Hematopoietic multipotent progenitor cell treated with erythropoietin and hydrocortisone succinate and interleukin-3 and kit ligand, for 4 days (in vitro differentiated cells): ENCODE measurements at regions not wholly inside any gene's neighbourhood (a gene's known extent, or its start where the extent isn't known, plus 50 kb on each side); places are given as distances from the start of the nearest gene placed in this dataset.
"Not testable (repeated sequence)": the region's sequence is repeated elsewhere in the genome, so short reads cannot be mapped to it uniquely, and the experiment has no call there.

ENCODE experiments used
- DNase-seq: peaks from one replicate; pipeline ENCODE4 v3.0.0-alpha.2; 2015

DNA sequence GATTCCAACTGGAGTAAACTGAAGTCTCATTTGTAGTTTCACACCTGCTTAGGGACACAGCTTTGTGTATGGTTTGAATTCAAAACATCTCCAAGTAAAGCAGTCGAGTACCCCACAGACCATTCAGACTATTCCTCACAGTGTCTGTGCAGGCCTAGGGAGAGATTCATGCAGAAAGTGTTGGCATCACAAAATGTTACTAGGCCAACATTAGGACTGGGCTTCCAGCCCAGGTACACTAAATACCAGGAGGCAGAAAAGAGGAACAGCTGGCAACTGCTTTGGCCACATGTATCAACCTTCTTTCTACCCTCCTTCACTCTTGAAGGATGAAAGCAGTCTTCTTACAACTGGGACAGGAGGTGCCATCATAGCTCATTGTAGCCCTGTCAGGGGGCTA, 270.4 kb upstream of the TMEFF2 start:
- DNase-seq = no peak

DNA sequence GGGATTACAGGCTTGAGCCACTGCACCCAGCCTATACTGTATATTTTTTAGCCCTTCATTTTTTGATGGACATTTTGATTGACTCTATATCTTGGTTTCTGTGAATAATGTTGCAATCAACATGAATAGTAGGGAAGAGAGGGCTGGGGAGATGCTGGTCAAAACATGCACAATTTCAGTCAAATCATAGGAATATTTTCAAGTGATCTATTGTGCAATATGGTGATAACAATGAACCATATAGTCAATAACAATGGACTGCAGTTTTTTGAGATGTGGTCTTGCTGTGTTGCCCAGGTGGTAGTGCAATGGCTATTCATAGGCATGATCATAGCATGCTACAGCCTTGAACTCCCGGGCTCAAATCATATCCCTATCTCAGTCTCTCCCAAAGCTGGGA, 264.7 kb upstream of the TMEFF2 start:
- no peak for DNase-seq

DNA sequence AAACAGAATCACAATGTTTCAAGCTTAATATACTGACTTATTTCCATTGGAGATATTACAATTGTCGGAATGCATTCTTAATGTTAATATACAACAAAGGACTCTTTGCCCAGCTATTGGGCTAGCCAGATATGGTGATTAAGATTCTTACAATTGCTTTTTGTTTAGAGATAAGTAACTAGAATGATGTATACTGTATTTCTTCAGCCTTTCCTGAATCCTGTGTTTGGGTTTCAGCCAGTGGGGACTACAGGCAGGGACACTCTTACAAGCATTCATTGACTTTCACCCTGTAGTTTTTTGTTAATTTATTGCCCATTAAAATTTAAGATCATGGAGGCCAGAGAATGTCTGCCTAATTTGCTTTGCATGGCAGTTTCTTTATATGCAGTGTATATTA, 254.1 kb upstream of the TMEFF2 start:
- no peak for DNase-seq

GRCh38 chr2:192444286-192444838, 249.6 kb upstream of the TMEFF2 start:
- DNase-seq = no peak

- DNase-seq = no peak
Measured at GRCh38 chr2:192443831-192444230, 249.1 kb upstream of the TMEFF2 start.

DNA sequence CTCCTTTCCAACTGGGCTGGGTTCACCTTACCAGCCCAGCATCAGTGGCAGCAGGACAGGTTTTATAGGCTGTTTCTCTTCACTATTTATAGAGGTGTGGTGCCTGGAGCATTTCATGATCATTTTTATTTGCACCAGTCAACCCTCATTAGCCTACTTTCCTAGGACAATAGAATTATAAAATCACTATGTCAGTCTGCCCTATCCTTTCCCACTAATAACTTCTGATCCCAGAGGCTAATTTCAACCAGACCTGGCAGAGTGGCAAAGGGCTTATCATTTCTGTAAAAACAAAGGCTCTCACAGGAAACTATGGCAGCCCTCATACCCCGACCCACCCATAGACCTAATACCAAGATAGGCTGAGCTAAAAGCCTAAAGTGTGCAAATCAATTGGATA, 243.5 kb upstream of the TMEFF2 start:
- no peak for DNase-seq

- DNase-seq = no peak
Measured at GRCh38 chr2:192437653-192438052, 242.9 kb upstream of the TMEFF2 start.

DNA sequence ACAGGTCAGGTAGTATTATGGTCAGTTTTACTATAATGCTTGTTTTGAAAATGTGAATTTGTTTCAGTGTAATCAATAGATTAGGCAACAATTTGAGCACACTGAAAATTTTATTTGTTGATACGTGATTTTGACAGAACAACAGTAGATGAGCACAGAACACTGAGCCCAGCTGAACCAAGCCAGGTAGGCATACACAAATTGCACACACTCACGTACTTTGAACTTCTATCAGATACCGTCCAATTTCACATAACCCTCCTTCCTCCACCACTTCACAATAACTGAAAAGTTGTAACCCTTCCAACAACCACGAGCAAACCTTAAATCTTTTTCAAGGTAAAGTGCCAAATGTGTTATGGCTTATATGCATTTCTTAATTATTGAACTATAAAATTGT, 229.5 kb upstream of the TMEFF2 start:
- no peak for DNase-seq

GRCh38 chr2:192419786-192420185, 225.1 kb upstream of the TMEFF2 start:
- DNase-seq = no peak

- no peak for DNase-seq
Measured at GRCh38 chr2:192416060-192416459, 221.3 kb upstream of the TMEFF2 start.

GRCh38 chr2:192414794-192415193, 220.1 kb upstream of the TMEFF2 start:
- DNase-seq = no peak

DNA sequence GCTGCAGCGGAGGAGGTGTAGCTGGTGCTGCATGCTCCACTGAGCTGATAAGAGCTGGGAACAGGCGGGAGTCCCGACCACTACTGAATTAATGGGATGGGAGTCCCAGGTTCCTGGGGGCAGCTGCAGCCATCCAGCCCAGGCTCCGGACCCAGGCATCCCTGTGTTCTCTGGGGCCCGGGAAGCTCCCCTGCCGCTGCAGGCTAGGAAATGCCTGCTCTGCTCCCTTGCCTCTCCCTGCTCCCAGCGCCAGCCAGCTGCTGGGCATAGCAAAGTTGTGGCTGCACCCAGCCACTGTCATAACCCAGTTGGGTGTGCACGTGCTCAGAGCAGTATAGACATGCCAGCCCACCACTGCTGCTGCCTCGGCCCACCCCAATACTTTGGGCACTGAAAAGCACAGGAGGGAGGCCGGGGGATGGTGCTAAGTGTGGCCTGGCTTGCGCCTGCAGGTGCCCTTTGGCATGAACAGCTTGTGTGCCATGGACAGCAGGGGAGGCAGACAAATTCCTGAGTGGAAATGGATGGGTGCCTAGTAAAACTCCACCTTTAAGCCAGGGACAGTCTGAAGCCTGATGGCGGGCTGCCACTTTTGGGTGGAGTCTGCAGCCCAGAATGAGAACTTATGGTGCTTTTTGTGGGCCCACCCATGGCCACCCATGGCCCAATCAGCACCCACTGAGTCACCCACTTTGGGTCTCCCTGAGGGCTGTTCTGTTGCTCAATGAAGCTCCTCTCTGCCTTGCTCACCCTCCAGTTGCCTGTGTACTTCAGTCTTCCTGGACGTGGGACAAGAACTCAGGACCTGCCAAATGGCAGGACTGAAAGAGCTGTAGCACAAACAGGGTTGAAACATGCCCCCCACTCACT, 219.3 kb upstream of the TMEFF2 start:
- DNase-seq = no peak

GRCh38 chr2:192412866-192413265, 218.1 kb upstream of the TMEFF2 start:
- not testable (repeated sequence) for DNase-seq

DNA sequence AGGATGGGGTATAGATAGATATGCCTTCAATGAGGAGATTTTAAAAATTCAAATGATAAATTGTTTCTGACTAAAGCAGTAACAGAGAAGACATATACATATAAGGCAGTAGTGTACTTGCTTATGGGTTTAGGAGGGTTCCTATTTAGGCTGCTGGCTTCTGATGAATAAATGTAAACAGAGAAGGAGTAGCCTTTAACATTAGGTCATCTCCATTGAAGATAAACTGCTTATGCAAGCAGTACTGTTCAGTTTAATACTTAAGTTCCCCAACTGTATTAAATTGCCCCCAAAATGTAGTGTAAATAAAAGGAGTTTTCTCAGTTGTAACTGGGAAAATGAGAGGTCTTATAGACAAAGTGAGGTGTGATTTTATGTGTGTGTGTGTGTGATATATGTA, 217.7 kb upstream of the TMEFF2 start:
- no peak for DNase-seq

DNA sequence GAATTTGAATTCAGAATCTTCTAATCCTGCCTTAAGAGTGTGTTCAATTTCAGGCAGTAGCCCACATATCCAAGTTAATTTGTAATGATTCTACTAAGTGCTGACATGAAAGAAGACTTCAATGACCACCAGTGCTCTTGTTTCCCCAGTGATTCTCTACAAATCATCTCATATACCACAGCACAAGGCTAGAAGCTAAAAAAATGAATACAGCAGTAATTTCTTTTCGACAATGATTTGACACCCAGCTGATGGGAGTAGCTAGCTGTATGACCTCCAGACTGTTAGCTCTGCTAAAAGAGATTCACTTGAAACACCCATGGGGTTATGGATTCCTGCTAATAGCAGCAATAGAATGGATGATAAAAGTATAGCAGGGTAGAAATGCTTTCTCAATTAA, 217.0 kb upstream of the TMEFF2 start:
- no peak for DNase-seq

- DNase-seq = no peak
Measured at GRCh38 chr2:192410319-192410718, 215.6 kb upstream of the TMEFF2 start.

DNA sequence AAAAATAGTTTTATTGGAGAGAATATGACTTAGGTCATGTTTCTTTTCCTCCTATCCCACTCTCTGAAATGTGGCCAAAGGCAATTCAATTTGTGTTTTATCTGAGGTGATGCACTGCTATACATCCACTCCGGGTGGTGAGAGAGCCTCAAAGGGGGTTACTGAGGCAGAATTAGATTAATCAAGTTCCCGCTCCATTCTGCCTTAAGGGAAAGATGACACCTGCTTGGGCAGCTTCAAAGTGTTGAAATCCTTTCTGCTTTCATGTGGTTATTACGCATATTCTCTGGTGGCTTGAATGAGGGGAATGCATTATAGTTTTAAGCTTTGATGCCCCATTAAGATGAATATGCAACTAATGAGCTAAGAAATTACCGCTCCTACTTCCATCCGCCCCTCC, 213.0 kb upstream of the TMEFF2 start:
- DNase-seq = no peak

GRCh38 chr2:192398236-192398635, 203.5 kb upstream of the TMEFF2 start:
- DNase-seq = no peak

- DNase-seq = no peak
Measured at GRCh38 chr2:192394605-192395004, 199.9 kb upstream of the TMEFF2 start.

- DNase-seq = no peak
Measured at GRCh38 chr2:192391041-192391440, 196.3 kb upstream of the TMEFF2 start.

DNA sequence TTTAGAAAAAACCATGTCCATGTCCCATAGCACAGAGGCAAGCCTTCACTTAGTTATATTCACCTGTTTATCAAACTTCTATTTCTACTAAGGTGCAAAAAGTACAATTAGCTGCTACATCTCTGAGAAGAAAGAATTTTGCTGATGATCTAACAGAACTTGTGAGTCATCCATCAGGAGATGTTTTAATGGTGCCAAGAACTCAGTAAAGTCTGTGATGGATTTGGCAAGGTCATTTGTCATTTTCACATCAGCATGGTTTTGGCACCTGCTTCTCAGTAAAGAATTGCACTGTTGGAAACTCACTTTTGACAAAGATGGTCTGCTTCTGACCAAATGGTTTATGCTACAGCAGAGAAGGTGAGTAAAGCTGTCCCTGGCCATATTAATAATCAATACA, 195.7 kb upstream of the TMEFF2 start:
- DNase-seq = no peak

DNA sequence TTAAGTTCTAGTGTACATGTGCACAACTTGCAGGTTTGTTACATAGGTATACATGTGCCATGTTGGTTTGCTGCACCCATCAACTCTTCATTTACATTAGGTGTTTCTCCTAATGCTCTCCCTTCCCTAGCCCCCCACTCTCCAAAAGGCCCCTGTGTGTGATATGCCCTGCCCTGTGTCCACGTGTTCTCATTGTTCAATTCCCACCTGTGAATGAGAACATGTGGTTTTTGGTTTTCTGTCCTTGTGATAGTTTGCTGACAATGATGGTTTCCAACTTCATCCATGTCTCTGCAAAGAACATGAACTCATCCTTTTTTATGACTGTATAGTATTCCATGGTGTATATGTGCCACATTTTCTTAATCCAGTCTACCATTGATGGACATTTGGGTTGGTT, 189.5 kb upstream of the TMEFF2 start:
- DNase-seq = not testable (repeated sequence)

DNA sequence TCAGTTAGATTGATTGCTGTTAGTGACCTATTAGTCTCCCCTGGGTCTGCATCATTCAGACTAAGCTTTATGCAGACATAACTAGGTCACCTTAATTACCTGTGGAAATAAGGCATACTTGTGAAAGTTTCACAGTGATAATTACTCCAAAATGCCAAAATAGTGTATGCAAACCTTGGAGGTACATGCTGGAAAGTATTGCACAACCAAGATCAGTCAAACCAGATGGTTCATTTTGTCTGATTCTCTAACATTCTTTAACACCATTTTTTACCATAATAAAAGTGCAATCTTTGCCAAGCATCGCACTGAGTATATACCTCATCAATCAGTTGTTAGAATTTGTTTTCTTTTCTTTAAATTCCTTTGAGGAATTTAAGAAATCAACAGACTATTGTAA, 186.3 kb upstream of the TMEFF2 start:
- no peak for DNase-seq

DNA sequence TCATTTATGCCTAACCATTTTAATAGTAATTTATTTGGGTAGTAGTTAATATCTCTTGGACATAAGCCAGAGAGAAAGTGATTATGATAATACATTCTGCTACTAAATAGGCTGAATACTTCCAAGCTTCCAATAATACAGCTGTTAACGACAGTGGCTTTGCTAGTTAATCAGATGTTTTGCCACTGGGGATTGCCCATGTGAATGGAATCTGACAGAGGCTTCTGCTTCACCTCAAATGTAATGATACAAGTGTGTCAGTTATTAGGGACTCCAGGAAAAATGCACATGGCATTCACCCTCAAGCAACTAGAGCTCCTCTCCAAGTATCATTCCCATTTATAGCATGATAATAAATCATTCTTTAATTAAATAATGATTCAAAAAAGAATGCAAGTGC, 185.0 kb upstream of the TMEFF2 start:
- DNase-seq = no peak

GRCh38 chr2:192377173-192377572, 182.4 kb upstream of the TMEFF2 start:
- no peak for DNase-seq
